Frontal cortex (tissue), 3 donors: ENCODE measurements at regions not wholly inside any gene's neighbourhood (a gene's known extent, or its start where the extent isn't known, plus 50 kb on each side); places are given as distances from the start of the nearest gene placed in this dataset.
"Not testable (repeated sequence)": the region's sequence is repeated elsewhere in the genome, so short reads cannot be mapped to it uniquely, and the experiment has no call there.

Source experiments
- DNase-seq, 2 donors: peaks; one replicate each; pipeline ENCODE4 v3.0.0; 2012; ENCODE audit warnings: low spot score in 2 of 2
- FAIRE-seq: peaks from 2 replicates; lab custom pipeline; 2012; peaks lifted over from hg19 to GRCh38; lab: Jason Lieb, UNC
- donor health status: control.
- donor health status: control.
- donor health status: control.

GRCh38 chr16:47833771-47834170 is 322.0 kb downstream of the ABCC12 start:
- no peak for FAIRE-seq

DNA sequence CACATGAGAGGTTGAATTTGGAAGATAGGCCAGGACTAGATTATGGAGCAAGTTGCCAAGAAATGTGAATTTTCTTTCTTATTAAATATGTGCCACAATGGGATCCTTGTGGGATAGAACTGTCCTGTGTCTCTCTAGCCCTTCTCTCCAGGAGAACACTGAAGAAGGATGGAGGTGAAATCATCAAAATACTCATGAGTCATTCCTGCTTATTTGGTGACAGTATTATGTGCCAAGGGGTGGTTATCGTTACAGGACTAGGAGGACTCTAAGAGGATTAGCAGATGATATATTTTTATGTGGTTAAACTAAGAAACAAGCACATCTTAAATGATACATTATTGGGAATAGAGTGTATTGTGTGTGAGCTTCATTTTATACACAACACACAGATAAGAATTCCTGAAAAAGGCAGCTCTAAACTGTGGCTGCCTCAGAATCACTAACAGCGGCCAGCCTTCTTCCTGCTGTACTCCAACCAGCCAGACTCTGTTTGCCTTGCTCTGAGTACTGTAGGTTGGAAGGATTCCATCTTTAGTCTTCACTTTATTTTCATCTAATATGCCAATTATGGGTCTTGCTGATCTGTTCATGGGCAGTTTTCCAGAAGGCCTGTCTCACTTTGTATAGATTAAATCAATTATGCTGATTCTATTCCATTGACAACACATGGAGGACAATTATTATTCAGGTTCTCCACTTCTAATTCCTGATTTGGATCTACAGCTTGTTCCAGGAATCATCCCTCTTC is 325.8 kb downstream of the ABCC12 start:
- FAIRE-seq (no peak), DNase-seq (no peak)

More at GRCh38 chr16:47833771-47834170, 322.0 kb downstream of the ABCC12 start:
- no peak for DNase-seq

GRCh38 chr16:47826070-47826469 is 329.7 kb downstream of the ABCC12 start:
- FAIRE-seq = no peak

DNA sequence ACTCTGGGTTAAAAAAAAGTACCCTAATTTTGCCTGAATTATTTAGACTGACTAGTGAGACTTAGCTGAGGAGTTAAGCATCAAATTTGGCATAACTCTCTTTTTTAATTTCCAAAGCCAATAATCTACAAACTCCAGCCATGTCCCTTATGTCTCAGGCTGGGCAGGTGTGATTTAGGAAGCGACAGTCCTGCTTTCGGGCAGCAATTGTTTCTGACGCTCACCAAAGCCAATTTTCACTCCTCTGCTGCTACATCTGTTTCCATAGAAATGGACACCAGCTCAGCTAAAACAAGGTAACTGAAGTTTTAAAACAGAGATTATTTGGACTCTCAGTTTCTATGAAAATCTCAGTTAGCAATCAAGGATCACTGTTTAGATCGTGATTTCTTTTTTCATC is 338.7 kb downstream of the ABCC12 start:
- FAIRE-seq (no peak), DNase-seq (no peak)

More at GRCh38 chr16:47826070-47826469, 329.7 kb downstream of the ABCC12 start:
- DNase-seq = no peak

- FAIRE-seq (no peak), DNase-seq (no peak)
These were observed 339.3 kb downstream of the ABCC12 start for GRCh38 chr16:47816511-47816910.

DNA sequence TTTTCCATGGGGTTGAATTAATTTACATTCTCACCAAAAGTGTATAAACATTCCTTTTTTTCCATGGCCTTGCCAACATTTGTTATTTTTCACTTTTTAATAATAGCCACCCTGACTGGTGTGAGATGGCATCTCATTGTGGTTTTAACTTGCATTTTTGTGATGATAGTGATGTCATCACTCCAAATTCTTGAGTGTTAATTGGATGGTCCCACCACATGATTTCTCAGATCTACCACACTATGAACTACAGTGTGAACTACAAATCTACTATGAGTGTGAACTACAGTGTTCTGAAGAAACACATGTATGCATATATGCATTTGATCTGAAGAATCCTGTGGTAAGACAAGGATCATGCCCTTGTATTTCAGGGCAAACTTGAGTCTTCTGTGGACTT is 340.1 kb downstream of the ABCC12 start:
- DNase-seq = no peak

GRCh38 chr16:47811758-47812157 is 344.0 kb downstream of the ABCC12 start:
- DNase-seq, FAIRE-seq: not testable (repeated sequence)

More for the DNA sequence above, 340.1 kb downstream of the ABCC12 start:
- FAIRE-seq = no peak

GRCh38 chr16:47806309-47806847 is 345.2 kb downstream of the PHKB start:
- DNase-seq (no peak), FAIRE-seq (no peak)

DNA sequence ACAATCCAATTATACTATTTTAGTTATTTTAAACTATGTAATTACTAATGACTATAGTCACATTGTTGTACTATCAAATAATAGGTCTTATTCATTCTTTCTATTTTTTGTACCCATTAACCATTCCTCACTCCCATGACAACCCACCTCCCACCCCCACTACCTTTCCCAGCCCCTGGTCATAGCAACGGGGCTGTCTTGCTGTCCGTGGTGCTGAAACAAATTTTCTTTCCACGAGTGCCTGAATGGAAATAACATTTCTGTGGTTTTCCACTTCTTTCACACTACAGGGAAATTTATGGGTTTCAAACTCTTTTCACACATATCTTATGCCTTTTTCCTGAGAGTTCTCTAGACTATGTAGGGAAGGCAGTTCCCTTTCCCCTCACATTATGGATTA is 326.6 kb downstream of the PHKB start:
- no peak for FAIRE-seq
- DNase-seq = no peak

- DNase-seq = no peak
- no peak for FAIRE-seq
These were observed 320.5 kb downstream of the PHKB start for GRCh38 chr16:47781673-47782072.

DNA sequence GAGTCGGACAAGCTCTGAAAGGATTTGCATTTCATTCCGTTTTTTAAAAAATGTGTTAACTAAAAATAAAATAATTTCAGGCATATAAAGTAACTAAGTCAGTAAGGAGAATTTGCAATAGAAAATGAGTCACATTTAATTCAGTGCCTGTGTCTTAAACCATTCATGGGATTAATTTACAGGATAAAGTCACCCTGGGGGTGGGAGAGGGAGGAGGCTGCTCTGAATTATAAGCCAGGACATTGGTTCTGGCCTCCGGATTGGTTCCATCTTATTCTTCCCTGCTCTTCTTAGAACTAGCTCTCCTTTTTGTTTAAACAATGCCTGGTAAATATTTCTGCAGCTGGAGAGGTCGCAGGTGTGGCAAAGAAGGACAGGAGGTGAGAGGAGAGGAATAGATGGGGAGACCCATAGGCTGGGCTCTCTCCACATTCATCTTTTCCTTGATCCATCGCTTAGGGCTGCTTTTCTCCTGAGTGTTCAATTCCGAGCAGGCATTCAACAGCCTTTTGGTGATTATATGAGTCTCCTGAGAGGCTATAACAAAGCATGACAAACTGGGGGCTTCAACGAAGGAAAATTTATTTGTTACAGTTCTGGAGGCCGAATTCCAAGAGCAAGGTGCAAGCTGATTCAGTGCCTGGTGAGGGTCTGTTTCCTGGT is 319.2 kb downstream of the PHKB start:
- FAIRE-seq = no peak
- no peak for DNase-seq

GRCh38 chr16:47779201-47780016 is 318.3 kb downstream of the PHKB start:
- no peak for DNase-seq

GRCh38 chr16:47778106-47778801 is 317.1 kb downstream of the PHKB start:
- no peak for FAIRE-seq
- no peak for DNase-seq

More at GRCh38 chr16:47779201-47780016, 318.3 kb downstream of the PHKB start:
- FAIRE-seq = no peak

DNA sequence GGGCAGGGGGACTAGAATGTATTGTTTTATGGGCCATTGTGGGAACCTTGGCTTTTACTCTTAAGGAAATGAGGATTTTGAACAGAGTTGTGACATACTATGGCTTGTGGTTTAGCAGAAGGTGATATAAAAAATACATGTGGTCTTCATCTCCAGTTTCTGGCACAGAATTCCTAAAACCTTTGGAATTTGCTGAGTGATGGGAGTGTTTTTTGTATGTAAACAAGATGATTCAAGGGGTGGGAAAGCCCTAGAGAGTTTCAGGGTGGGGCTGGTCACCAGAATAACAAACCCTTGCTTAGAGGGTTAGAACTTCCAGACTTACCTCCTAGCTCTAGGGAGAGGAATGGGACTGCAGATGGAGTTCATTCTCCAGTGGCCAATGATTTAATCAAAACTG is 316.1 kb downstream of the PHKB start:
- FAIRE-seq = no peak
- DNase-seq = no peak

GRCh38 chr16:47774661-47775060 is 313.5 kb downstream of the PHKB start:
- DNase-seq (no peak), FAIRE-seq (no peak)

DNA sequence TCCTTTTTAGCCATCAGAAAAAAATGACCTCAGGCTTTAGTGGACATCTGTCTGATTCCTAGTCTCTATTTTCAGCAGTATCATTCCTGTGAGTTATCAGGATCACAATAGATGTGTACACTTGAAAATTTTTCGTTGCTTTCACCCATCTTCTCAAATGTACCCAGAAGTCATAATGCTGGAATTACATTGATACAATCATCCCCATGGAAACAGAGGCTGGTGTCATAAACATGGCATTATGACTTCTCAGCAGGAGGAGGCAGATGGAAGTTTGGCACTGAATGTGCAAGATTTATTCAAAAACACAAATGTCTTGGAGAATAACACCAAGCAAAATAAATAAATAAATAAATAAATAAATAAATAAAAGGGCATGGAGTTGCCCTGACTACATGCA is 292.5 kb downstream of the PHKB start:
- no peak for DNase-seq
- no peak for FAIRE-seq
